T-helper 1 cell treated with Interleukin-12 subunit alpha and Interleukin-12 subunit beta and Interleukin-4 antibody, amounts not matched to agents 30 ng/mL and 1 ng/mL, for 36 hours (primary cell): ENCODE measurements at regions not wholly inside any gene's neighbourhood (a gene's known extent, or its start where the extent isn't known, plus 50 kb on each side); places are given as distances from the start of the nearest gene placed in this dataset.

Experiments used
- intact Hi-C: fragments of 100-400 bp; cut with micrococcal nuclease; formaldehyde crosslinking; loops from one replicate; pipeline ENCODE4 v1.15.1; 2024

GRCh38 chr10:94085766-94086437 is 92.2 kb downstream of the PLCE1 start:
- intact Hi-C loops = no loop called here

- intact Hi-C loops = no loop called here
Observed at GRCh38 chr10:94088926-94089381, 95.2 kb downstream of the PLCE1 start.

GRCh38 chr10:94091649-94092048 is 97.9 kb downstream of the PLCE1 start:
- intact Hi-C loops = no loop called here

- intact Hi-C loops = no loop called here
Observed at GRCh38 chr10:94092848-94093247, 99.1 kb downstream of the PLCE1 start.

- intact Hi-C loops = no loop called here
Observed at GRCh38 chr10:94093286-94093905, 99.7 kb downstream of the PLCE1 start.

GRCh38 chr10:94094540-94094939 is 100.8 kb downstream of the PLCE1 start:
- intact Hi-C loops = no loop called here

GRCh38 chr10:94097656-94098055 is 103.9 kb downstream of the PLCE1 start:
- intact Hi-C loops = no loop called here

GRCh38 chr10:94098896-94099295 is 105.2 kb downstream of the PLCE1 start:
- intact Hi-C loops = no loop called here

GRCh38 chr10:94101894-94102293 is 108.2 kb downstream of the PLCE1 start:
- intact Hi-C loops = no loop called here

- intact Hi-C loops = no loop called here
Observed at GRCh38 chr10:94102436-94102835, 108.7 kb downstream of the PLCE1 start.

GRCh38 chr10:94103192-94103591 is 109.5 kb downstream of the PLCE1 start:
- intact Hi-C loops = no loop called here

GRCh38 chr10:94103801-94104221 is 110.1 kb downstream of the PLCE1 start:
- intact Hi-C loops = no loop called here

- intact Hi-C loops = no loop called here
Observed at GRCh38 chr10:94104316-94105000, 110.7 kb downstream of the PLCE1 start.

- intact Hi-C loops = no loop called here
Observed at GRCh38 chr10:94105226-94105625, 111.5 kb downstream of the PLCE1 start.

GRCh38 chr10:94107191-94107590 is 113.5 kb downstream of the PLCE1 start:
- intact Hi-C loops = no loop called here

- intact Hi-C loops = no loop called here
Observed at GRCh38 chr10:94108200-94108599, 114.5 kb downstream of the PLCE1 start.

- intact Hi-C loops = no loop called here
Observed at GRCh38 chr10:94111367-94111766, 117.6 kb downstream of the PLCE1 start.

- intact Hi-C loops = no loop called here
Observed at GRCh38 chr10:94112321-94112720, 118.6 kb downstream of the PLCE1 start.

- intact Hi-C loops = no loop called here
Observed at GRCh38 chr10:94115725-94116124, 122.0 kb downstream of the PLCE1 start.

GRCh38 chr10:94116848-94117247 is 123.1 kb downstream of the PLCE1 start:
- intact Hi-C loops = no loop called here

- intact Hi-C loops = no loop called here
Observed at GRCh38 chr10:94122211-94122610, 128.5 kb downstream of the PLCE1 start.

GRCh38 chr10:94123258-94123995 is 129.7 kb downstream of the PLCE1 start:
- intact Hi-C loops = no loop called here
